GM18499 (cell line): ENCODE measurements at regions not wholly inside any gene's neighbourhood (a gene's known extent, or its start where the extent isn't known, plus 50 kb on each side); places are given as distances from the start of the nearest gene placed in this dataset.

ENCODE experiments used
- ATAC-seq: cut with Tn5 transposase; IDR thresholded peaks from one replicate; pipeline ENCODE4 v1.9.1; 2021; ENCODE audit warnings: moderate number of reproducible peaks; ENCODE audit not compliant: insufficient read depth, unreplicated experiment

- no peak for ATAC-seq
Measured at GRCh38 chr7:124085179-124085578, 52.3 kb upstream of the TMEM229A start.

GRCh38 chr7:124084024-124084423, 51.2 kb upstream of the TMEM229A start:
- ATAC-seq: no peak
